NCI-H1092 (cell line): ENCODE measurements at regions not wholly inside any gene's neighbourhood (a gene's known extent, or its start where the extent isn't known, plus 50 kb on each side); places are given as distances from the start of the nearest gene placed in this dataset.
"Not testable (repeated sequence)": the region's sequence is repeated elsewhere in the genome, so short reads cannot be mapped to it uniquely, and the experiment has no call there.

Source experiments
- DNase-seq: peaks from one replicate; lab custom pipeline; 2025; lab: John Stamatoyannopoulos, UW

DNA sequence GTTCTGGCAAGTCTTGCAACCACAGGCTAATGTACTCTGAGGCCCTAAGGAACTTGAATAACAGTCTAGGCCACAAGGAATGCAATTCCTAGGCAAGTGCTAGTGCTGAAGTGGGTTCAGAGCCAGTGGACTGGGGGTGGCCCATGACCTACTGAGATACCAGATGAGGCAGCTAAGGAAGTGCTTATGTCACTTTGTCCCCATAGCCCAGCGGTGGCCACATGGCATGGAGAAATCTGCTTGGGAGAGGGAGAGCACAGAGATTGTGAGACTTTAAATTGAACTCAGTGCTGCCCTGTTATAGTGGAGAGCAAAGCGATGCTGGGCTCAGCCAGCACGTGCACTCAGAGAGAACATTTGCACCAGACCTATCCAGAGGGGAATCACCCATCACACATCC, 629.5 kb downstream of the JRKL start:
- no peak for DNase-seq

DNA sequence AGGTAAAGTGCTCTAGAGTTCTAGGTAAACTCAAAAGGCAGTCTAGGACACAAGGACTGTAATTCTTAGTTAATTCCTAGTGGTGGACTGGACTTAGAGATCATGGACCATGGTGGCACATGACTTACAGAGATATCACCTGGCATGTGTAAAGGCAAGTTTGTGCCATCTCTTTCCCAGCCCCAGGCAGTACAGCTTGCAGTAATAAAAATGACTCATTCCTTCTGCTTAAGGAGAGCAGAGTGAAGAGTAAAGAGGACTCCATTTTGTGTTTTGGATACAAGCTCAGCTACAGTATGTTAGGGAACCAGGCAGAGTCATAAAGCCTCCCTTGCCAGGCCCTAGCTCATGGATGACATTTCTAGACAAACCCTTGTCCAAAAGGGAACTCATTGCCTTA, 629.9 kb downstream of the JRKL start:
- no peak for DNase-seq

DNA sequence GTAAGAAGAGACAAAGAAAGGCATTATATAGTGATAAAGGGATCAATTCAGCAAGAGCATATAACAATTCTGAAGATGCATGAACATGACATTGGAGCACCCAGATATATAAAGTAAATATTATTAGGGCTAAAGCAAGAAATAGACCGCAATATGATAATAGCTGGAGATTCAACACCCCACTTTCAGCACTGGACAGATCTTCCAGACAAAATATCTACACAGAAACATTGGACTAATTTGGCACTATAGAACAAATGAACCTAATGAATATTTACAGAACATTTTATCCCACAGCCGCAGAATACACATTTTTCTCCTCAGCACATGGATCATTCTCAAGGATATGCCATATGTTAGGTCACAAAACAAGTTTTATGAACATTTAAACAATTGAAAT, 633.1 kb downstream of the JRKL start:
- DNase-seq, result no peak

DNA sequence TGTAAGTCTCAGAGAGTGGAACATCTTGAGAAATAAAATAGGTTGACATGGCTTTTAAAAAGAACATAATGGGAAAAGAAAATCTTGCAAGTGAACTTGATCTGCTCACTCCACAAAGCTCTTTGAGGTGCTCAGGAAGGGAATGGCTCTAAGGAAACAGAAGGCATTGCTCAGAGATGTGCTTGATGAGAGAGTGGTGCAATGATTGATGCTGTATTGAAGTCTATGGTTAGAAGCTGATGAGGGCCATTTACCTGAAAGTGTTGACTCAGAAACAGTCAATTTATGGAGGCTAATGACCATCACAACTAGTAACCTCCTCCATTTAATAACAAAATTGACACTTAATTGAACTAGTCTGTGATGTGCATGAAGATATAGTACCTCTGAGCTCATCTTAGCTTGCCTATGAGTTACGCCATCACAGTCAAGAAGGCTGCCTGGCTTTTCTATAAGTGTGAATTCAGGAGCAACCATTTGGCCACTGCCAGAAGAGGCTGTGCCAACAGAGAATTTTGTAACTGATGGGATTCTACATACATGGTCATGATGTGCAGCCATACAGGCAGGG, 639.1 kb downstream of the JRKL start:
- no peak for DNase-seq

DNA sequence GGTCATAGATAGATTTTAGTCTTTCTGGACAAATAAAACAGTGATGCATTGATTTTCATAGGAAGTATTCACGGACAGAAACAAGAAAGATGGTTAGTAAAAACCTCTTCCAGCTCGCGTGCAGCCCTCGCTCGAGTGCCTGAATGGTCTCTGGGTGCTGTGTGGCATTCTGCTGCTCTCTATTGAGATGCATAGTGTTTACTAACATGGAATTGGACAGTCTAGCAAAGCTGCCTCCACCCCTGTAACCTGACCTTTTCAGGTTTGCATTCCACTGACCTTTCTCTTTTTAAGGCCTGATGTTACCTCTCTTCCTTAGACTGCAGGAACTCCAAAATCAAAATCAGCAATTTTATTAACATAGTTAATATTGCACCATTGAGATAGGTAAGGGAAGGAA, 643.4 kb downstream of the JRKL start:
- no peak for DNase-seq

DNA sequence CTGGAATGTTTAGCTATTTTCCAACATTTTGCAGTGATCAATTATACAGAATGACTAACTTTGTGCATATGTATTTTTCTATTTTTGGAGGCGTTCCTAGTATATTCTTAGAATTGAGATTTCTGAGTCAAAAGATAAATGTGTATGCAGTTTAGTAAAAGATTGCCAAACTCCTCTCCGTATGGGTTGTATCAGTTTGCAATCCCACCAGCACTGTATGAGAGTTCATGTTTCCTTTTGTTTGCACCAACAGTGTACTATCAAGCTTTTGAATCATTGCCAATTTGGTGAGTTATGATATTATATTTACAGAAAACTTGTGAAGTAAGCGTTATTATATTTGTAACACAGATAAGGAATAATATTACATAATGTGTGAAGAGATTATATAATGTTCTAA, 658.7 kb downstream of the JRKL start:
- DNase-seq, result no peak

DNA sequence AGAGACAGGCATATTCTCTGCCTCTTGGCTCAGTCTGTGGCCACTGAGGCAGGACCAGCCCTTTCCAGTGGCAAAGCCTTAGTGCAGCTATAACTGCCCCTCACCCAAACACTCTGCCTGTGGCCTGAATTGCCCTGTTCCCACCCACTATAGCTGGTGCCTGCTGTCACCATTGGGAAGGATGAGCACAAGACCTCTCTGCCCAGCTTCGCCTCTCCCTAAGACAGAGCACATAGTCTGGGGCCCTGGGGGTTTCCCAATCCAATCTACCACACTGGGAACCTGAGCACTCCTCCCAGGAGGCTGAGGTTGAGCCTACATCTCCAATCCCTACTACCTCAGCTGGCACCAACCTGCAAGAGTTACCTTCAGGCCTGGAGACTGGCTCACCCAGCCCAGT, 670.4 kb downstream of the JRKL start:
- DNase-seq, result no peak

DNA sequence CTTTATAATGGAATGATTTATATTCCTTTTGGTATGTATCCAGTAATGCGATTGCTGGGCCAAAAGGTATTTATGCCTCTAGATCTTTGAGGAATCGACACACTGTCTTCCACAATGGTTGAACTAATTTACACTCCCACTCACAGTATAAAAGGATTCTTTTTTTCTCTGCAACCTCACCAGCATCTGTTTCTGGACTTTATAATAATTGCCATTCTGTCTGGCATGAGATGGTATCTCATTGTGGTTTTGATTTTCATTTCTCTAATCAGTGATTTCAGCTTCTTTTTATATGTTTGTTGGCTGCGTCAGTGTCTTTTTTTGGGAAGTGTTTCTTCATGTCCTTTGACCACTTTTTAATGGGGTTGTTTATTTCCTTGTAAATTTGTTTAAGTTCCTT, 679.3 kb downstream of the JRKL start:
- DNase-seq, result no peak

DNA sequence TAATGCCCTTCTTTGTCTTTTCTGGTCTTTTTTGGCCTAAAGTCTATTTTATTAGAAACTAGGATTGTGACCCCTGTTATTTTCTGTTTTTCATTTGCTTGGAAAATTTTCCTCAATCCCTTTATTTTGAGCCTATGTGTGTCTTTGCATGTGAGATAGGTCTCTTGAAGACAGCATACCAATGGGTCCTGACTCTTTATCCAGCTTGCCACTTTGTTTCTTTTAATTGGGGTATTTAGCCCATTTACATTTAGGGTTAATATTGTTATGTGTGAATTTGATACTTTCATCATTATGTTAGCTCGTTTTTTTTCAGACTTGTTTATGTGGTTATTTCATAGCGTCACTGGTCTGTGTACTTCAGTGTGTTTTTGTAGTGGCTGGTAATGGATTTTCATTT, 682.6 kb downstream of the JRKL start:
- no peak for DNase-seq

DNA sequence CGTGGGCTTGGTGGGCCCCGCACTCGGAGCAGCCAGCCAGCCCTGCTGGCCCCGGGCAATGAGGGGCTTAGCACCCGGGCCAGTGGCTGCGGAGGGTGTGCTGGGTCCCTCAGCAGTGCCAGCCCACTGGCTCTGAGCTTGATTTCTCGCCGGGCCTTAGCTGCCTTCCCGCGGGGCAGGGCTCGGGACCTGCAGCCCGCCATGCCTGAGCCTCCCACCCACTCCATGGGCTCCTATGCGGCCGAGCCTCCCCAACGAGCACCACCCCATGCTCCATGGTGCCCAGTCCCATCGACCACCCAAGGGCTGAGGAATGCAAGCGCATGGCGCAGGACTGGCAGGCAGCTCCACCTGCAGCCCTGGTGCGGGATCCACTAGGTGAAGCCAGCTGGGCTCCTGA, 686.9 kb downstream of the JRKL start:
- not testable (repeated sequence) for DNase-seq

DNA sequence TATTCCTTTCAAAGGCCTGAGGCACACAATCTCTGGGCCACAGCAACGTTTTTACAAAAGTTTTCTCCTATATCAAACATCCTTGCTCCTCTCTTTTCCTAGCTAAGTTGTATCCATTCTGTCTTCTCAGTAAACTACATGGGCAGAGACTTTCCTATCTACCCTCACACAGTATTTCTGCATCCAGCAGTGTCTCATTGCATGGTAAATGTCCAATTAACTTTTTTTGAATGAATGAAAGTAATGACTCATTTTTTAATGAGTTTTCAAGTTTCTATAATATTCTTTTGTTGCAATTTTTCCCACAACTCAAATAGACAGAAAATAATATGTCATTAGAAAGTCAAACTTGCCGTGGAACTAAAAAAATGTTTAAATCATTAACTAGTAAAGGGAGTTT, 688.6 kb downstream of the JRKL start:
- DNase-seq, result no peak

DNA sequence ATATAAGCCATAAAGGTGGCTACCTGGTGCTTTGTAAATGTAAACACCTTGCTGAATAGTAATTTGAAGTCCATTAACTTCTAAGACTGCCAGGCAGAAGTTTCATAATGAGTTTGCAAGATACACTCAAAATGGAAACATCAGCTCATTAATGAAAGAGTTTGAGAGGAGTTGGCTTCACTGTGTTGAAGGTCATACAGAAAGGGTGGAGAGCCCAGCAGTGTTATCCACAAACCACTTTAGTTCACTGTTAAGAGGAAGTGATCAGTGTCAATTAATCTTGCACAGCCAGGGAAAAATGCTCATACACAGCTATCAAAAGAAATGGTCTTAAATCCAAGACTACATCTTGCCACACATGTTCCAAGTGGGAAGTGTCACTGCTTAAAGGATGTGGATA, 689.4 kb downstream of the JRKL start:
- DNase-seq, result no peak

DNA sequence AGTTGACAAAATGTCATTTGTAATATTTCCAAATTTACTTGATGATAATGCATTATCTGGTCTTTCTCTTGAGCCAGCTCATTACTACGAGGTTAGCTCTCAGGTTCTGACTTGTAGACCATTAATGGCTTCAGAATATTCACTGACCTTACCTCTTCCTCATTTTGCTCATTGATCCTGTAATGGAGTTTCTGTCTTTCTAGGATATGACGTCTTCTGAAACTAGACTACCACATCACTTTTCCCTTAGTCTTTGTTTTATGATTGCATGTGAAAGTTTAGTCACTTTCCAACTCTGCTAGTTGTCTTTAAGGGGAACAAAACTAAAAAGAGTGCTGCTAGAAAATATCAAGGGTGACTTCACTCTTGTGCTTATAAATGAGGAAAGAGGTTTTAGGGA, 697.6 kb downstream of the JRKL start:
- DNase-seq, result no peak

DNA sequence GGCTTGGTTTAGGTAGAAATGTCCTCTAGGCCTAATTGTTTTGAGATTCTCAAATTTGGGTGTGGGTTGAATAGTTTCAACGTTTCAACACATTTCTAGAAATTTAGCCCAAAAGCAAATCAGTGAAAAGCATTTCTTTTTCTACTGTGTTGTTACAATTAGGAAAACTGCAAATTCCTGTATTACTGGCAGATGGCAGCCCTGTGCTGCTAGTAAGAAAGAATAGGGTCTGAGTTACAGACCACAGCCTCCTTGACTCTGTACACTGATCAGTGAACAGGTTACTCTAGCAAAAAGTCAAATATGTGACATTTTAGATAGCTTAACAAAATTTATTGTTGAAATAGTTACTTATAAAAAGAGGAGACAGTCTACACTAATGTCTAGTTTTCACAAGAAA, 703.0 kb downstream of the JRKL start:
- no peak for DNase-seq

DNA sequence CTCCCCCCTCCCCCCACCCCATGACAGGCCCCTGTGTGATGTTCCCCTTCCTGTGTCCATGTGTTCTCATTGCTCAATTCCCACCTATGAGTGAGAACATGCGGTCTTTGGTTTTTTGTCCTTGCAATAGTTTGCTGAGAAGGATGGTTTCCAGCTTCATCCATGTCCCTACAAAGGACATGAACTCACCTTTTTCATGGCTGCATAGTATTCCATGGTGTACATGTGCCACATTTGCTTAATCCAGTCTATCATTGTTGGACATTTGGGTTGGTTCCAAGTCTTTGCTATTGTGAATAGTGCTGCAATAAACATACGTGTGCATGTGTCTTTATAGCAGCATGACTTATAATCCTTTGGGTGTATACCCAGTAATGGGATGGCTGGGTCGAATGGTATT, 712.4 kb downstream of the JRKL start:
- DNase-seq, result not testable (repeated sequence)

DNA sequence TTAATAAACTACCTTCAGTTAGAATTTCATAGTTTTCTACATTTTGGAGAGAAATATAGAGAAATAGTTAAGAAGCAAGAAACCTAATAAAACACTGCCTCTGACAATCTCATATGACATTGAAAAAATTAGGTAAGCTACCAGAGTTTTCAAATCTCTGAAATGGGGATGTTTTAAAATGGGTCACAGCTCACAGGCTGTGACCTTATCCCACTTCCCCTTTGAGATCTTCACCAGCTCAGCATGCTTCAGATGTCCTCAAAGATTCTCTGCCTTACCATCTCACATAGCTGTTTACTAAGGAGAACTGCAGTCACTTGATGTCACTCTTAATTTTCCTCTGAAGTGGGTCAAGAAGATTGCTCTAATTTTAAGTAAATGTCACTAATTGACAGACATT, 717.8 kb downstream of the JRKL start:
- DNase-seq, result no peak

DNA sequence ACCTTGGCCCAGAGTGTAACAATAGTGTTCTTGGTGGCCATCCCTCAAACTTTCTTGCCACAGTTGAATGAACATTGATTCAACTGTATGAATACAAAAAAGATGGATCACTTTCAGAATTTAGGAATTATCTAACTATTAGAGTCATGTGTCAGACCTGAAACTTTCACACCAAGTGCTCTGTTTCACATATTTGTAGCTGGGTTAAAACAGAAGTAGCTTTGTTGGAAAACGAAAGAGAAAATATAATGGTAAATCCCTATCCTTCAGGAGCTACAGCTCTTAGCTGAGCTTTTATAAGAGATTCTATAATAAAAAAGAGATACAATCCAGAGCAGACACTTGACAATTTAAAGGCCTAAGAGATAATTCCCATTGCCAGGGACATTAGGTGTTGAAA, 719.3 kb downstream of the JRKL start:
- no peak for DNase-seq

DNA sequence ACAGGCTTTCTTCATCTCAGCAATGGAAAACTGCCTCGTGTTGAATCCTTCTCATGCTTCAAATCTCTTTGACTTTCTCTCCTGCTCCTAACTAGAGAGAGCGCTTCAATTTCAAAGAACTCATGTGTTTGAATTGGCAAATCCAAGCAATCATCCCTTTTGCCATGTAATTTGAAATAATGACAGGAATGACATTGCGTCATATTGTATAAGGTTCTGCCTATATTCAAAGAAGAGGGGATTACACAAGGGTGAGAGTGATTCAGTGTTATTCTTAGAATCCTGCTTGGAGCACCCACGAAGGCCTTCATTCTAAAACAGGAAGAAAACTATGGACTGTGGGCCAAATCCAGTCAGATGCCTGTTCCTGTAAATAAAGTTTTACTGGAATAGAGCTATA, 720.6 kb downstream of the JRKL start:
- no peak for DNase-seq

DNA sequence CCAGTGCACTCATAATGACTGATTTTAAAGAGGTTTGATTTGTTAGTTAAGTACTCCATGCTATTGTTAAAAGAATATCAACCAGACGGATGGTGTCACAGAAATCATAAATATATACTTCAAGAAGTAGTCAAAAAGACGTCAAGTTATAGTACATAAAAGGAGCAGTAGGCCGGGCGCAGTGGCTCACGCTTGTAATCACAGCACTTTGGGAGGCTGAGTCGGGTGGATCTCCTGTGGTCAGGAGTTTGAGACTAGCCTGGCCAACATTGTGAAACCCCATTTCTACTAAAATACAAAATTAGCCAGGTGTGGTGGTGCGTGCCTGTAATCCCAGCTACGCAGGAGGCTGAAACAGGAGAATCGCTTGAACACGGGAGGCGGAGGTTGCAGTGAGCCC, 721.7 kb downstream of the JRKL start:
- DNase-seq, result no peak

DNA sequence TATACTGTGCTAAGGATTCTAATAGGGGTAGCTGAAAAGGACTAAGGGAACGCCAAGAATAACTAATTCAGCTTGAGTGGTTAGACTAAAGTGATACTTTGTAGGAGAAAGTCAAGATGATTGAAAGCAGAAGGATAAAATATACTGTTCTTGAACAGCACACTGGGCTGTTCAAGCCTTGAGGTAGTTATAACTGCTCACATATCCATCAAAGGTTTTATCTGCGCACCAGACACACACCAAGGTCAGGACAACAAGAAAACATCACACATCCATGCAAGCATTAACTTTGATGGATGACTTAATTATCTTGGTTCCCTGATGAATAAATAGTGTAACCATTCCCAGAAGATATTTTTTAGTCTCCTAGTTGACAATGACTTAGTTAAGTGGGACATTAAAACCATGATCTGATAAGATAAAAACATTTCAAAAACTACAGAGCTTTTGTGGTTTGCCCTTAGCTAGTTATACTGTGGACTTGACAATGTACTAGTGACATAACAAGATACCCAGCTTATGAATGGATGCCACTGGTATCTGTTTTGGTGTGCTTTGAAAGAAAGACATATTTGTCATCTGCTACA, 728.9 kb downstream of the JRKL start:
- DNase-seq, result no peak

DNA sequence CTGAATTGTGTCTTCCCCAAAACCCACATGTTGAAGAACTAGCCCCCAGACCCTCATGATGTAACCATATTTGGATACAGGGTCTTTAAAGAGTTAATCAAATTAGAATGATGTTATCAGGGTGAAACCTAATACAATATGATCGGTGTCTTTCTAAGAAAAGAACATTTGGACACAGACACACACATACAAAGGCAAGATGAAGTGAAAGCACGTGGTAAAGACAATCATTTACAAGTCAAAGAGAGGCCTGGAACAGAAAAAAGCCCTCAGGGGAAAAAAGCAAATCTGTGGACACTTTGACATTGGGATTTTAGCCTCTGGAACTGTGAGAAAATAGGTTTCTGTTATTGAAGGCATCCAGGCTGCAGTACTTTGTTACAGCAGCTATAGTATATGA, 733.4 kb downstream of the JRKL start:
- DNase-seq, result no peak

DNA sequence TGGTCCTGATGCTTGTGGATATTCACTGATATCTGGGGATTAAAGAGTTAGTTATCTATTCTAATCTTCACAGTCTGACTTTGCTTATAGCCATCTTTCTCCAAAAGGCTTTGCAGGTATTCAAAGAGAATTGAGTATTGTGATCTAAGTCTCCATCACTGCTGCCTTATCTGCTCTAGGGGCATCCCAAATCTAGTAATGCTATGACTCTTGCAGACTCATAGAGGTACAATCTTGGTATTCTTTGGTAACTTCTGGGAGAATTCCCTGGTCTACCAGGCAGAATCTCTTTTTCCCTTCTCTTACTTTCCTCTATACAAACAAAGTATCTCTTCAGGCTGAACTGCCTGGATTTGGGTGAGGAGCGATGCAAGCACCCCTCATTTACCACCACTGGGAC, 746.3 kb downstream of the JRKL start:
- no peak for DNase-seq

DNA sequence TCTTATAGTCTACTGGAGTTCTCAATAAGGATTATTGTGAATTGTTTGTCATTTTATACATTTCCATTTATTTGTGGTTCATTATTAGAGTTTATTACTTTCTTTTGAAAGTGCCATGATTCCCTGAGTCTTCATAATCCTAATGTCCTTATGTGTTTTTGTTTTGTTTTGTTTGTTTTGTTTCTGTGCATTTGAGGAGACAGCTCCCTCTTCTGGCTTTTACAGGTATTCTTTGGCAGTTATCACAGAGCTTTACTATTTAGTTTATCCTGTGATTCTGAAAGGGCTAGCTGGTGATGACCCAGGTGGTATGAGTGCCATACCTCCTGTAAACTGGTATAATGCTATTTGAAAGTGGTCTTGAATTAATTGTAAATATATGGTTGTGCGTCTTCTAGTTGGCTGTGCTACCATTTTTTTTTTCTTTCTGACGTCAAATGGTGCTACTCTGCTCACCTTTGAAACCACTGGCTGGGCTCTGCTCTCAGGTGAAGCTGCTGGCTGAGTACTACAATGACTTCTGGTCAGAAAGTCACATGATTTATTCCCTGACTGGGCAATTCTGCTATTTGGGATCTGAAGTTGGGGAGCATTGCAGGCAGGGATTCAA, 751.2 kb downstream of the JRKL start:
- no peak for DNase-seq

DNA sequence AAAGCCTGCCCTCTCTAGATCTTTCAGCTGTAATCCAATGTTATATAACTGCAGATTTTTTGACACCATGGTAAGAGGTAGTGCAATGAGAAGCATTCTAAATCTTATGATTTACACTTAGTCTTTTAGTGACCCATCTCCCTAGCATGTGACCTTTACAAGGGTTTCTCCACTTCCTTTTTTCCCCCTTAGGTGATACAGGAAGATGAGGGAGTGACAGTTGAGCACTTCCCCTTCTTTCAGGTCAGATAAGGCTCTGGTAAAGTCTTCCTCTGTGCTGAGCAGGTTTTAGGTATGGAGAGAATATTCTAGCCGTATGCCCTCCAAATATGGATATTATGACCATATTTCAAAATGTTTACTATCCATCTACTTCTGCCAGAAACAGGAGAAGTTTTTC, 753.6 kb downstream of the JRKL start:
- DNase-seq, result no peak
